ENCODE measurements at regions not wholly inside any gene's neighbourhood (a gene's known extent, or its start where the extent isn't known, plus 50 kb on each side); places are given as distances from the start of the nearest gene placed in this dataset.

DNA sequence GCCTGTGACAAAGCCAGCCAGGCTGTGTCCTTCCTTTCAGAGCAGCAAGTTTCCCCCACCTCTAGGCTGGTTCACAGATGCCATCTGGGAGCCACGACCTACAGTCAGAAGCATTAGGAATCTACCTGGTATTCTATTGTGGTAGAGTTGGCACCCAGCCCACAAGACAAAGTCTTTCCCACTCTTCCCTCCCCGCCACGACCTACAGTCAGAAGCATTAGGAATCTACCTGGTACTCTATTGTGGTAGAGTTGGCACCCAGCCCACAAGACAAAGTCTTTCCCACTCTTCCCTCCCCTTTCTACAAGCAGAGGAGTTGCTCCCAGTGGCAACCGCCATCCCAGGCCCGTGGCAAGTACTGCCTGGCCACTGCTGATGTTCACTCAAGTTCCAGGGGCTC lies 157.8 kb upstream of the TNC start:
- Histone ChIP-seq H3K27me3 (replicated peaks; ENCODE audit: control insufficient read depth, insufficient read depth, low read length) (no peaks in the 10 kb centered on the region), H3K4me3 (replicated peaks; ENCODE audit: low read depth, low read length) (no peak overlapping the region), H3K36me3 (ENCODE audit: control insufficient read depth, insufficient read depth, low read length) (no peaks in the 10 kb centered on the region)
- TF ChIP-seq, protein P1, sequence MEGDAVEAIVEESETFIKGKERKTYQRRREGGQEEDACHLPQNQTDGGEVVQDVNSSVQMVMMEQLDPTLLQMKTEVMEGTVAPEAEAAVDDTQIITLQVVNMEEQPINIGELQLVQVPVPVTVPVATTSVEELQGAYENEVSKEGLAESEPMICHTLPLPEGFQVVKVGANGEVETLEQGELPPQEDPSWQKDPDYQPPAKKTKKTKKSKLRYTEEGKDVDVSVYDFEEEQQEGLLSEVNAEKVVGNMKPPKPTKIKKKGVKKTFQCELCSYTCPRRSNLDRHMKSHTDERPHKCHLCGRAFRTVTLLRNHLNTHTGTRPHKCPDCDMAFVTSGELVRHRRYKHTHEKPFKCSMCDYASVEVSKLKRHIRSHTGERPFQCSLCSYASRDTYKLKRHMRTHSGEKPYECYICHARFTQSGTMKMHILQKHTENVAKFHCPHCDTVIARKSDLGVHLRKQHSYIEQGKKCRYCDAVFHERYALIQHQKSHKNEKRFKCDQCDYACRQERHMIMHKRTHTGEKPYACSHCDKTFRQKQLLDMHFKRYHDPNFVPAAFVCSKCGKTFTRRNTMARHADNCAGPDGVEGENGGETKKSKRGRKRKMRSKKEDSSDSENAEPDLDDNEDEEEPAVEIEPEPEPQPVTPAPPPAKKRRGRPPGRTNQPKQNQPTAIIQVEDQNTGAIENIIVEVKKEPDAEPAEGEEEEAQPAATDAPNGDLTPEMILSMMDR (IDR thresholded peaks at IDR 0.05; ENCODE audit: insufficient read depth, low read length, poor library complexity, severe bottlenecking), result no peak
- no peak for DNase-seq (ENCODE audit: extremely low read depth, insufficient read length)

DNA sequence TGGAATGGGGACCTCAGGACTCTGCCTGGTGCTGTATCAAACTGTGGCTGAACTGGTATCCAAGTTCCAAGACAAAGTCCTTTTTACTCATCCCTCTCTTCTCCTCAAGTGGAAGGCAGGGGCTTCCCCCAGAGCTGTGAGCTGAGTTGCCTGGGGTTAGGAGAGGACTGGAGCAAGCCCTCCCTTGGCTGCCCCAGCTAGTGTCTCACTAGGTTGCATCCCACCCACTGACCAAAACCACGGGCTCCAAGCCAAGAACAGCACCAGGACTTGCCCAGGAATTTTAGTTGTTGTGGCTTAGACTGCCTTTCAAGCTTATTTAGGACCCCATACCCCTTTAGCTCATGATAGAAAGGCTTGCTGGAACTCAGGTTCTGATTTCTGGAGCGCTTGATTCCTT lies 158.7 kb upstream of the TNC start:
- H3K4me3 ChIP-seq (replicated peaks; ENCODE audit: low read depth, low read length), result no peak overlapping the region
- DNase-seq (ENCODE audit: extremely low read depth, insufficient read length), result no peak
- H3K27me3 ChIP-seq (replicated peaks; ENCODE audit: control insufficient read depth, insufficient read depth, low read length), result no peaks in the 10 kb centered on the region
- TF ChIP-seq, protein P1 (IDR thresholded peaks at IDR 0.05; ENCODE audit: insufficient read depth, low read length, poor library complexity, severe bottlenecking), result no peak
- H3K36me3 ChIP-seq (ENCODE audit: control insufficient read depth, insufficient read depth, low read length), result no peaks in the 10 kb centered on the region

DNA sequence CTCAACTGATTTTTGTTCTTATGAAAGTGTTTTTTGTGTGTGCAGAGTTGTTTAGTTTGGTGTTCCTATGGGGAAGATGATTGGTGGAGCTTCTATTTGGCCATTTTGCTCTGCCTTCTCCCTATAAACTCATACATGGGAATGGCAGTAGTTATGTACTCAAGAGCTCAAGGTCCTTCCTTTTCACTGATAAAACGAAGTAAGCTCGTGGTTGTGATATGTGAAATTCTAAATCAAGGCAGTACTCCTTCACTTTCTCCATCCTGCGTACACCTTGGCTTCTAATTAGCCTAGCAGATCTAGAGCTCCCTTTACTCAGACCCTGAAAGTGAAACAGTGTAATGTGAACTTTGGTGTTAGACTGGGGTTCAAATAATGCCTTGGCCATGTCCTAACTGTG lies 159.3 kb upstream of the TNC start:
- H3K27me3 ChIP-seq (replicated peaks; ENCODE audit: control insufficient read depth, insufficient read depth, low read length), result no peaks in the 10 kb centered on the region
- DNase-seq (ENCODE audit: extremely low read depth, insufficient read length), result no peak
- no peak overlapping the region for H3K4me3 ChIP-seq (replicated peaks; ENCODE audit: low read depth, low read length)
- TF ChIP-seq, protein P1 (IDR thresholded peaks at IDR 0.05; ENCODE audit: insufficient read depth, low read length, poor library complexity, severe bottlenecking), result no peak
- H3K36me3 ChIP-seq (ENCODE audit: control insufficient read depth, insufficient read depth, low read length), result no peaks in the 10 kb centered on the region

DNA sequence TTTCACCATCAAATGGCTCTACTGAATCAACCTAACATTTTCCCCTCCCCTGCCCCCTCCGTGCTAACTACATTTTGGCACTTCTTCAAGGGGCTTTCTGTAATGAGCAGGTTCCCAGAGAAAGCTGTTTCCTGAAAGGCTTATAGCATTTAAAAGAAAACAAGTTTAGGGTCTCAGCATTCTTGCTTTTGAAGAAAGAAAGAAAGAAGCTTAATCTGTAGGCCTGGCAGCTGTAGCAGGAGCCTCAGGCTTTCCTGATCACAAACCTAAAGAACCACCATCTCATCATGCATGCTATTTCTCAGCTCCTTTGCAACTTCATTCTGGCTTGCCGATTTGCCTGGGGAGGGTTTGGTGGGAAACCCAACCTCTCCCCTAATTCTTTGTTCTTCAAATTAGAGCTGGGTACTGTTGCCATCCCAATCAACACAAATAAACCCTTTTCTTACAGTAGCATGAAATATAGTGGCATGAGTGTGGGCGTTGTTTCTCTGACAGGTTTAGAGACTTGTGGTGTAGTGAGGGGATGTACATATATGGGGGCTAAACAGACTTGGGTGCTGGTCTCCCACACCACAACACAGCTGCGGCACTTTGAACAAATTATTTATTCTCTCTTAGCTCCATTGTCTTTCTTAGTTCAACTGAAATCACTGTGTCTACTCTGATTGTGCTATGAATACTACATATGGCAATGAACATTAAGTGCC lies 160.5 kb upstream of the TNC start:
- H3K36me3 ChIP-seq (ENCODE audit: control insufficient read depth, insufficient read depth, low read length), result no peaks in the 10 kb centered on the region

DNA sequence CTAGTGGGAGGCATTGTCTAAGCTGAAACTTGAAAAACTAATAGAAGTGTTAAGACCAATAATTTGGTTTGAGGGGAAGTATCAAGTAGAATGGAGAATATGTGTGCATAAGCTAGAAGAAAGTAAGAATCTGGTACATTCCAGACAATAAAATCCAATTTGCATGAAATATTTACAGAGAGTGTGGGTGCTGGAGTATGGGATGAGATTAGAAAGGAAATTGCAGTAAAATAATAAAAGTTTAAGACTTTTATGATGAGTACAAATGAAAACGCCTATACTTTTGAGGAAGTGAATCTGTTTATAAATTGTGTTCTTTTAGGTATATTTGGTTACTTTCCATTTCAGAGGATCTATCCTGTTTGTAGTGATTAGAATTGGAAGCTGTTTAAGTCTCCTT lies 165.4 kb upstream of the TNC start:
- H3K4me3 ChIP-seq (replicated peaks; ENCODE audit: low read depth, low read length), result no peak overlapping the region
- TF ChIP-seq, protein P1 (IDR thresholded peaks at IDR 0.05; ENCODE audit: insufficient read depth, low read length, poor library complexity, severe bottlenecking), result no peak
- no peak for DNase-seq (ENCODE audit: extremely low read depth, insufficient read length)
- no peaks in the 10 kb centered on the region for H3K27me3 ChIP-seq (replicated peaks; ENCODE audit: control insufficient read depth, insufficient read depth, low read length)
- no peaks in the 10 kb centered on the region for H3K36me3 ChIP-seq (ENCODE audit: control insufficient read depth, insufficient read depth, low read length)

More for the DNA sequence above, 160.5 kb upstream of the TNC start:
- Histone ChIP-seq H3K27me3 (replicated peaks; ENCODE audit: control insufficient read depth, insufficient read depth, low read length) (no peaks in the 10 kb centered on the region), H3K4me3 (replicated peaks; ENCODE audit: low read depth, low read length) (no peak overlapping the region)
- TF ChIP-seq, protein P1 (IDR thresholded peaks at IDR 0.05; ENCODE audit: insufficient read depth, low read length, poor library complexity, severe bottlenecking), result no peak
- DNase-seq (ENCODE audit: extremely low read depth, insufficient read length), result no peak

DNA sequence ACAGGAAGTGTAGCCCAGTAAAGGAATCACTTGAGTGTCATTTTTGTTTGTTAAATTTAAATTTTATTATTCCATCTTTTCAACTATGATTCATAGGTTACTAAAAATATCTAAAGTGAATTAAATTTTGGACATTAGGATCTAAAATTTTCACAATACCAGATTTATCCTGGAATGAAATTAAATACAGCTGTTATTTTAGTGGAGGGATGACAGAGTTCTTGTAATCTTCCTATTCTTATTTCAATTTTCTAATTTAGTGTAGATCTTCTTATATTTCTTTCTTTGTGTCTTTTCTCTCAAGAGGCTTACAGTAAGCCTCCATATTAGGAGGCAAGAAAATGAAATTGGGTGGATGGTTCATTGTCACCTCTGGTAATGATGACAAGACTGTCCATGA lies 167.9 kb upstream of the TNC start:
- TF ChIP-seq, protein P1 (IDR thresholded peaks at IDR 0.05; ENCODE audit: insufficient read depth, low read length, poor library complexity, severe bottlenecking), result no peak

More for the DNA sequence above, 167.9 kb upstream of the TNC start:
- Histone ChIP-seq H3K4me3 (replicated peaks; ENCODE audit: low read depth, low read length) (no peak overlapping the region), H3K27me3 (replicated peaks; ENCODE audit: control insufficient read depth, insufficient read depth, low read length) (no peaks in the 10 kb centered on the region), H3K36me3 (ENCODE audit: control insufficient read depth, insufficient read depth, low read length) (no peaks in the 10 kb centered on the region)
- DNase-seq (ENCODE audit: extremely low read depth, insufficient read length), result no peak

Measured in GM06990 (cell line).